Activated CD4-positive, CD25-positive, alpha-beta regulatory T cell treated with anti-CD3 and anti-CD28 coated beads, Interleukin-2, amount 50 U/mL, for 16 hours (primary cell): ENCODE measurements at regions not wholly inside any gene's neighbourhood (a gene's known extent, or its start where the extent isn't known, plus 50 kb on each side); places are given as distances from the start of the nearest gene placed in this dataset.

Source experiments
- DNase-seq: peaks from one replicate; pipeline ENCODE4 v3.0.0-alpha.2; 2020; ENCODE audit warnings: low read depth, low spot score

DNA sequence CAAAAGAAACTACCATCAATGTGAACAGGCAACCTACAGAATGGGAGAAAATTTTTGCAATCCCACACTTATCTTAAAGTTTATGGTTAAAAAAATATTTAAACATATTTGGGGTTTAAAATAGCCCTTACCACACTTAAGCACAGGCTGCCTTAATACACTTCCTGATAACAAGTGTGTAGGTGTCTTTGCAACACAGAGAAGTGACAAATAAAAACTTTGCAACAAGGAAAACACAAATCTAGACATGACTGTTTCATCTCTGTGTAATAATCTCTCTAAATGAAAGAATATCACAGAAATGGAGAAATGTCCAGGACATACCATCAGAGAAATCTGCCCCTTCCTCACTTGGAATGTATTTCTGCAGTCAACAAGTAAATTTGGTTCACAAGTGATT, 464.1 kb upstream of the ARHGEF26 start:
- DNase-seq, result no peak

DNA sequence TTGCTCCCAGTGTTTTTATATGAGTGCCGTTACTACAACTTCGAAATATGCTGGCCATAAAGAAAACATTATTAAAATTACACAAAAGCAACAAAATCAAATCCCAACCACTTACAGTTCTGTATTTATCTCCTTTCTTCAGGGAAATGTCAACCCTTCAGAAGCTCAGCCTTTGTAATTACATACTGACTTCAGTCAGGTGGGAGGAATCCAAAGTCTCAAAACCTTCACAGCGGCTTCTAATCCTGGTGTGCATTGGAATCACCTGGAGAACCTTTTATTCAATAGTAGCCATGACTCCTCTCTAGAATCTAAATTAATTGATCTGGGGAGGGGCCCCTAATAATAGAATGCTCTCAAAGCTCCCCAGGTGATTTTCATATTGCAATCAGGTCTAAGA, 463.7 kb upstream of the ARHGEF26 start:
- no peak for DNase-seq

DNA sequence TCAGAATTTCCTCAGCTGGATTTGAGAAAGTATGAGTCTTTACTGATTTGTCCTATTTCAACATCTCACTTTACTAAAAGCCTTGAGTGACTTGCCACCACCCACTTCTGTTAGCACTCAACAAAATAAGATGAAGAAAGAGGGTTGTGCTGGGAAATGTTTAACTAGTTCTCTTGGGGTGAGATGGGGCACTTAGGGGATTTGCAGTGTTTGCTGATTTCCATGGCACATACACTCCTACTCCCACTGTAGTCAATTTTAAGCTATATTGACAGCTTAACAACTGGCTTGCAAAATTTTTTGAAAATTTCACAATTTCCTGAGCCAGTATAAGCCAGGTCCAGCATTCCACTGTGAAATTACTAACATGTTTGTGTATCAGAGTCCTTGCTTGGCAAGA, 463.1 kb upstream of the ARHGEF26 start:
- DNase-seq, result no peak

DNA sequence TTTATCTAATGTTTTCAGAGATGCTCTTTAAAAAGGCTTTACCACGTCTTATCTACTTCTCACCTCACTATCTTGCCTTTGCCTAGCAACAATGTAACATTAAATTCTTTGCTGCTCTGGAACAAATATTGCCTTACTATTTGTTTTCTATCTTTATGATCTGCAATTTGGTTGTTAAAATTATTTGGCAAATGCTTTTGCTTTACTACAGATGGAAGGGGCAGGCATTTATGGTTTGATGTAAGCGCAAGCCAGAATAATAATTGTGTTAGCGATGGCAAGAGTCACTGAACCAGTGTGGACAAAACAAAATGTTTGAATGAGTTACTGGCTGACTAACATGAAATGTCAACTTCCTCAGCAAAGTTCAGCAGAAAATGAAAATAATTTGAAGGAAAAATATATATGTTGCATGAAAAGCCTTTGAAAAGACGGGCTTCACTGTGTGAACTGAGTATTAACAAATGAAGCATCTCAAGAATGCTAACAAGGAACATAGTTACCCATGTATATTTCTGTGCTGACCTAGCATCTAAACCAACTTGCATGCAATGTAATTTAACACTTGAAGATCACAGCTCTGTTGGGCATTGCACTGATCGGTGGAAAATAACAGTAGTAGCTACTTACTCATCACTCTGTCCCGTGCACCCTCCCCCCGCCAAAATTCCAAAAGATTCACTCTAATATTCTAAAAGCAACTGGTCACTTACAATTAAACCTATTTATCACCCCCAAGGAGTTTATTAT, 454.0 kb upstream of the ARHGEF26 start:
- no peak for DNase-seq

DNA sequence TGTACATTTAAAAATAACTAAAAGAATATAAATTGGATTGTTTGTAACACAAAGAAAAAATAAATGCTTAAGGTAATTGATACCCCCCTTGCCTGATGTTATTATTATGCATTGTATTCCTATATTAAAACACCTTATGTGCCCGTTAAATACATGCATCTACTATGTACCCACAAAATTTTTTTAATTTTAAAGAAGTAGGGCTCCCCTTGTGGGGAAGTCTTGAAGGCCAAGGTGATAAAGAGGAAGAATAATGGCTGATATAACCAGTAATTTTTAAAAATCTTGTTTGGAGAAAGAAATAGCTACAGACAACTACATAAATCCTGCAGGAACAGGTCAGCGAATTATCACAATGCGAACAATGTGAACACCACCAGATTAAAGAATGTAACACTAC, 451.7 kb upstream of the ARHGEF26 start:
- DNase-seq, result no peak

DNA sequence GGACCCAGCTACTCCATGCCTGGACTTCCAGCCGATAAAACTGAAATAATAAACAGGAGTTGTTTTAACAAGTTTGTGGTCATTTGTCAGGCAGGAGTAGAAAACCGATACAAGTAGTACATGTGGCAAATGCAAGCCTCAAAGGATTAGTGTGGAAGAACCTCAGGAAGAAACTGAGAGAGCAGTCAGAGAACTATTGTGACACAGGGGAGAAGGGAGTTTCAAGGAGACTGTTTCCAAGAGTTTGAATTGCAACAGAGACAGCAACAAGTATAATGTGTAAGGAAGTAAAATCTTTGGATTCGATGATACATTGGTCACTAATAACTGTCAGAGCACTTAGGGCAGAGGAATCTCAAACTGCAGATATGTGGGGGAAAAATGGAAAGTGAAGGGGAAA, 450.6 kb upstream of the ARHGEF26 start:
- no peak for DNase-seq

DNA sequence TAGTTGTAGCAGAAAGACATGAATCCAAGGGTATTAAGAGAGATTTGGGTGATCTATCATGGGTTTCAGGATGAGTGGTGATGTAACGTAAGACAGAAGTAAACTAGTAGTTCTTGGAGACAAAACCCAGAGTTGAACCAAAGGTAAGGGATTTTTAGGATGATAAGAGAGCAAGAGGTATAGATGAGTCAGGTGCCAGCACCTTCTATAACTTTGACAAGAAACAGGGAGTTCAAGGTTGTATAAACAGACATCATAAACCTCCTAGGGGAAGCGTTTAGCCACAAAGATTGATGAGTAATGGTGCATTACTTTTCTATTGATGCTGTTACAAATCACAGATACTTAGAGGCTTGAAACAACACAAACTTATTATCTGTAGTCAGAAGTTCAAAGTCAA, 447.3 kb upstream of the ARHGEF26 start:
- no peak for DNase-seq

DNA sequence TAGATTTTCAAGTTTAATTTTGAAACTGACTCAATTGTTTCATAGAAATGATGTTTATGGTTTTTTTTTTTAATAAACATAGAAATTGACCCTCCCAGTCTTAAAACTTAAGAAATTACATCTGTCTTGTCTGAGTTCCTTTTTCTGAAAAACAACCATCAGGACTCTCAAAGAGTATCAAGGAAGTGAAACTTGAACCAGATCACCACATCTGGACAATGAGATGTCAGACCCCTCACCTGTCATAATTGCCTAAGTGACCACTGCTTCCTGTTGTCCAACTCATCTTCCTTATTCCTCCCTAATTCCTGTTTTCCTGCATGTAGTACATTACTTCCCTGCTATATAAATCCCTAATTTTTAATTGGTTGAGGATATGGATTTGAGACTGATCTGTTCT, 441.5 kb upstream of the ARHGEF26 start:
- DNase-seq, result no peak

DNA sequence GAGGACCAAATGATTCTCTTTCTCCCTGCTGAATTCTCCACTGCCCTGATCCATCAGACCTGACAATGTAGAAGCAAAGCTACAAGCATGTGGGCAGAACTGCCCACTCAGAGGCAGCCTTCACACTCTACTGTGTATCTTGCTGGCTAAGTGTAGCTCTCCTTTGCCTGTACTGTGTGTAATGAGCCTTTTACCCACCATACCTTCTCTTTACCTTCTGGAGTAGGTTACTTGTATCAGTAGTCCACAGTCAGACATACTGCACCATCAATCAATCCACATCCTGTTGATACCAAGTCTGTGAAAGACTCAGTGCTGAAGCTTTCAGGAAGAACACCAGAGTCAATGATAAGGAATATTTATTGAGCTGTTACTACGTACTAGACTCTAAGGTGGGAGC, 440.7 kb upstream of the ARHGEF26 start:
- DNase-seq, result no peak

DNA sequence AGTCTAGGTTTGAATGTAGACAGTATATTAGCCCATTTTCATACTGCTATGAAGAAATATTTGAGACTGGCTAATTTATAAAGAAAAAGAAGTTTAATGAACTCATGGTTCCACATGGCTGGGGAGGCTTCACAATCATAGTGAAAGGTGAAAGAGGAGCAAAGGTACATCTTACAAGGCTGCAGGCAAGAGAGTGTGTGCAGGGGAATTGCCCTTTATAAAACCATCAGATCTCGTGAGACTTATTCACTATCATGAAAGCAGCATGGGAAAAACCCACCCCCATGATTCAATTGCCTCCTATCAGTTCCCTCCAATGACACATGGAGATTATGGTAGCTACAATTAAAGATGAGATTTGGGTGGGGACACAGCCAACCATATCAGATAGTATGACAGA, 440.1 kb upstream of the ARHGEF26 start:
- no peak for DNase-seq

DNA sequence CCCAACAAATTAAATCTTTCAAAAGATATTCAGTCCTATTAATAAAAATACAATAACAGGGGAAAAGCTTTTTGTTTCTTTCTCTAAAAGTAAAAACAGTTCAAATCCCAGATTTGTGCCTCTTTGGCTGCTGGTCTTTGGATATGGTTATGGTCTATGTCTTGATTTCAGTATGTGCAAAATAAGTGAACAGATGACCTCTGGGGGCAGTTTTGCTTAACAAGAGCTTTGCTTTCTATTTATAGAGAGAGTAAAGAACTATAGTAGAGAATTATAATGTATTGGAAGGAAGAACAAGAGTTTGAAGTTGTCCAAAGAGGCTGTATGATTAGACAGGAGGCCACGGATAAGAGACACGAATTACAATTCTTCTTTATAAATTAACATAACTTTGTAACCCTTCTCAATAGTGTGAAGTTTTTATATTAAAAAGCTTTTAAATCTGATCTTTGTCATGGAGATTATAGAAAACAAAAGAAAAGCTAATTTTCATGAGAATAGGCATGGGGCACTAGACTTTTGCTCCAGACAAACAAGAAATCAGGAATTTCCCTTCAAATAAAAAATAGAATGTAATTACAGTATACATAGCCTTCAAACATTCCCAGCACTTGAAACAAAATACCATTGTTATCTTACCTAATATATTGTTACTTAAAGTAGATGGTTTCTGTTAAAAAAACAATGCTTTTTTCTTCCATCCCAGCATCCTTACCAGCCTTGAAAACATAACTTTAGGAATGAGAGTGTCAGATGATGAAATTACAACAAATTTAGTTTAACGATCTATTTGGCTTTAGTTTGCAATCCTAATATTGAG, 432.7 kb upstream of the ARHGEF26 start:
- no peak for DNase-seq

DNA sequence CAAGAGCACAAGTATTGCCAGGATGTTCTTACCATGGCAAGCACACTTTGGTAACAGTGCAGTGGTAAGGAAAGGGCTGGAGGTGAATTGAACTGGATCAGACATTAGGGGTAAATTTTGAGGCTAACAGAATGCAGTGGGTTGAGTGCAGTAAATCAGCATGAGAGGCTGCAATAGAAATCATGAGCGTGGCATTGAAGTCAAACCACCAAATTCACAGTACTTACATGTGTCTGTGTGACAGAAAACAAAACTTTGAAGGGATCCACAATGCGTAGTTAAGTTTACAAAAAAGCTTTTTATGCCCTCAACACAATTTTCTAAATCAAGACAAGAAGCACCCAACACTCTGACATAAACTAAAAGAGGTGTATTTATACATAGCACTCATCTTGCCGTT, 428.0 kb upstream of the ARHGEF26 start:
- DNase-seq, result no peak

DNA sequence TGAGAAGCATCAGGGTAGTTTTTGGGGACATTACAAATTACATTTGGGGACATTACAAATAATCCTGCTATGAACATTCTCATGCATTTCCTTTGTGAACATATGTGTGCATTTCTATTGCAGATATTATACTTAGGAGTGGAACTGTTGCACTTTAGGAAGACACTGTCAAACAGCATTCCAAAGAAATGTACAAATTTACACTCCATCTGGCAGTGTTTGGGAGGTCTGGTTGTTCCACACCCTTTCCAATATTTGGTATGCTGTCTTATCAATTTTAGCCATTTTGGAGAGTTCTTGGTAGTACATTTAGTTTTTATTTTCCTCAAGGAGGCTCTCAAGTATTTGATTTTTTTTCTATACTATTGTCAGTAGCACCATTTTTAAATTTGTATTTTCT, 419.1 kb upstream of the ARHGEF26 start:
- DNase-seq, result no peak

DNA sequence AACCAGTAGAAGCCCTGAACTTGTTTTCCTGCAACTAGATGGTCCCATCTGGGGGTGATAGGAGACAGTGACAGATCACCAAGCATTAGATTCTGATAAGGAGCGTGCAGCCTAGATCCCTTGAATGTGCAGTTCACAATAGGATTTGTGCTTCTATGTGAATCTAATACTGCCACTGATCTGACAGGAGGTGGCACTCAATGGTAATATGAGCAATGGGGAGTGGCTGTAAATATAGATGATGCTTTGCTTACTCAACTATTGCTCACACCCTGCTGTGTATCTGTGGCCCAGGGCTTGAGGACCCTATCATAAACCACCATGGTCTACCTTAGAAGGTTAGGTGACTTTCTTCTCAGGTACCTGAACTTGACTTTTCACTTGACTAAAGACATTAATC, 417.1 kb upstream of the ARHGEF26 start:
- no peak for DNase-seq

DNA sequence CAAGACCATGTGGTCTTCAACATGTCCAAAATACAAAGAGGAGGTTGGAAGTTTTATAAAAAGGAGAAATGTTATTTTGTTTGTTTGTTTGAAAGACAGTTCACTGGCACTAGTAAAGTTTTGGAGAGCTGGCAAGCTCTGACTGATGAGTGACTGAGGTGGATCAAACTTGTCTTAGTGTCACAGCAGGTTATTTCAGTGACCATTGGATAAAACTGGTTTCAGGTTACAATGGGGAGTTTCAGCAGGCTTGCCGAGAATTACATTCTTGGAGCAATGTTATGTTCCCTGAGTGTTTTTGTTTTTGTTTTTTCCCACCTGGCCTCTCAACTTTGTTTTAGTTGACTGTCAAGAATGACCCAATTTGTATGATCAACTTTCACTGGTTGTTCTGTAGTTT, 414.5 kb upstream of the ARHGEF26 start:
- DNase-seq, result no peak

DNA sequence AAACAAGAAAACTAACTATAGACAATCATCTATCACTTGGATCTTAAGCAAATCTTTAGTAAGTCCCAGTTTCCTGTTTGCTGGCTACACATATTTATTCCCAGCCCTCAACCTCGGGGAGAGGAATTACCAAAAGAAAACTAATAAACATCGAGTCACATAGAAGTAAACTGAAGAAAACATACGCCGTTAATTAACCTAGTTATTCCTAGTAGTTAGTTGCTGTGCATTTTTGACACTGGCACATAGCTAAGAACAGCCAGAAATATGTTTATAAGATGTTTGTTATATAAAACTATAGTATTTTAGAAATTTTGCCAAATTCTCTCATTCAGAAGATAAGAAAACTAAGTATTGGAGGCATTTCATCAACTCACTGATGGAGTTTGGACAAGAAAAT, 407.2 kb upstream of the ARHGEF26 start:
- DNase-seq, result no peak

DNA sequence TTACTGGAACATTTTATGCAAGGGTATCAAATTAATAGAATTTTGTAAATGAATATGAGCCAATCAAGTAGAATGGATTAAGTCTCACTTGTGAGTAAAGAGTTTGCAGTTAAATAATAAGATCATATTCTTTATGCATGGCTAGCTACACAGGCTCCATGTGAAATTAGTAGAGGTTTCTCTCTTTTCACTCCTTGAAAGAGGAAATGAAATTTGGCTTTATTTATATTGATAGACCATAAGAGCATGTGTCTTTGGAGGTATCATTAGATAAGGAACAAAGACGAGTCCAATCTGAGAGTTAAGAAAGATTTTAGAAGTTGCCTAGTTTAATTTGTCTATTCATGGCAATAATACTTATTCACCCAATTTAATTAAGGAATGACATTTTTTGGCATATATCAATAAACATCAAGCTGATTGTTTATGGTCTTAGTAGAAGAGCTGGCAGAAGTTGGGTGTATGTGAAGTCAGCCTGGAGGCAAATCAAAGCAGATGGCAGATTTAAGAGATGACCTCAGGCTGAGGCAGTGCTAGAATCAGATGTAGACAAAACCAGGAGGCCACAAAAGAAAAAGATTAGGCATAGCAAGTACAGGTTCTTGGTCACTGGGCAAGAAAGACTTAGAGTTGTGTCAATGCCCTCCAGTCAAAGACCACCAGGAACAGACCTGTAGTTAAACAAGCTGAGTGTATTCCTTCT, 406.5 kb upstream of the ARHGEF26 start:
- DNase-seq, result no peak

DNA sequence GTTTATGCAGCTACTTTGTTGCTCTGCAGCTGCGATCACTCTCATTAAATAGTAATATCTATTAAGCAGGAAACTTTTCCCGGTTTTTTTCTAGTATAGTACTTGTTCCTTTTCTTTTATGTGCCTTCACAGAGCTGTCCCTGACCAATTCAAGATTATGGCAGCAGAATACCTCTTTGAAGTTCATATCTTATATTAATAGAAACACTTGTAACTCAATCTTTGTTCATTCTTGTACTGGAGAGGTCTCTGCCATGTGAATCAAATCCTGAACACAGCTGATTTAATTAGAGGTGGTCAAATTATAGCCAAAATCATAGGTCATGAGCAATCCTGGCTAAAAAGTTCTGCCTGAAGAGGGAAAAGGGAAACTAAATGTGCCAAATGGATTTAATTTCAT, 399.0 kb upstream of the ARHGEF26 start:
- DNase-seq, result no peak

DNA sequence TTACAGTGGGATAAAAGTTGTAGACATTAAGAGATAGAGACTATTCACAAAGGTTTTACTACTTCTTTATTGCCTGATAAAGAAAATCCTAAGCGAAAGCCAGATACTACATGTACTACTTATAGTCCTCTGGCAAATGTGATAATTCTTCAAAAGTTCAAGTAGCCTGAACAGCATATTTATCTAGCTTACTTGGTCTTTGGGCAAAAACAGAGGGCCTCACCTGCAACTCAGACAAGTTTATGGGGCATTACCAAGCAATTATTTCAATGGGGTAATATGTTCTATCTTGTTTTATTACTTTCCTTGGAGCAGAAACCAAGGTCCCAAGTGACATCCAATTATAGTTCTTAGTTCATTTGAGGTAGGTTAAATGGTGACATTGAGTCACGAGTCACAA, 390.1 kb upstream of the ARHGEF26 start:
- no peak for DNase-seq

DNA sequence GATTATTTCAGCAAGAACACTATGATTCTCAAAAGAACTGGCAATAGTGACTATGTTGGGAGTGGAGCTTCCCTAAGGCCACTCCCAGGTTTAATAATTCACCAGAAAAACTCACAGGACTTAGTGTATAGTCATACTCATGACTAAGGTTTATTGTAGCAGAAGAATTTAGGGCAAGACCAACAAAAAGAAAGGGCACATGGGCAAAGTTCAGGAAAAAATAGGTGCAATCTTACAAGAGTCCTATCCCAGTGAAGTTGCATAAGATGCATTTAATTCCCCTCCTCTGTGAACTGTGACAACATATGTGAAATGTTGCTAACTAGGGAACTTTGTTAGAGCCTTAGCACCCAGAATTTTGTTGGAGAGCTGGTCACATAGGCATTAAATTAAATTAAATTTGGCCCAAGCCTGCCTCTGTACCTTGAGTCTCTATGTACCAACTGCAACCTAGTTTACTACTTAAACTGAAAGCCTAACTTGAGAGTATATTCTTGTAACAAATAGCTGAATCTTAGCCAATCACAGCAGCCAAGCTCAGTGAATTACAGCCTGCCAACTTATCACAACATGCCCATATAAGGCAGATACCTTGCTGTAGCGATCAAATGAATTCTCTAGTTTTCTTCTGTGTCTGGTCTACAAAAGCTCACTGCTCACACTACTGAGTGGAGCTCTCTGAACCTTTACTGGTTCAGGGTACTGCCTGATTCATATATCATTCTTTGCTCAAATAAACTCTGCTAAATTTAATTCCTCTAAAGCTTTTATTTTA, 386.2 kb upstream of the ARHGEF26 start:
- no peak for DNase-seq

DNA sequence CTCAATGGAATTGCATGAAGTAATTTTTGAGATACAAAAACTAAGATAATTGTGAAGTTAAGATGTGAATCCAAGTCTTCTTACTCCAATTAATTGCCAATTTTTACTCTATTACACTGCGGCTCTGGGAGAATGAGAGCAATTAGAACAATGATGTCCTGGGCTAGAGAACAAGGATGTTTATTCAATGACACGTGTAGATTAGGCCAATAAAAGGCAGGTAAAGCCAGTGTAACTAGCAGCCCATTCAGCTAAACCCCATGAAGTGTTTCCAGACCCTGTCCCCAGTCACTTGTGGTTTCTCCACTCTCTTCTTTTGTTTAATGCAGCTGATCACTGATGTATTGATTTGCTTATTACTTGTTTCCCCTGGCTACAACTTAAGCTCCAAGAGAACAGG, 381.1 kb upstream of the ARHGEF26 start:
- DNase-seq, result no peak

DNA sequence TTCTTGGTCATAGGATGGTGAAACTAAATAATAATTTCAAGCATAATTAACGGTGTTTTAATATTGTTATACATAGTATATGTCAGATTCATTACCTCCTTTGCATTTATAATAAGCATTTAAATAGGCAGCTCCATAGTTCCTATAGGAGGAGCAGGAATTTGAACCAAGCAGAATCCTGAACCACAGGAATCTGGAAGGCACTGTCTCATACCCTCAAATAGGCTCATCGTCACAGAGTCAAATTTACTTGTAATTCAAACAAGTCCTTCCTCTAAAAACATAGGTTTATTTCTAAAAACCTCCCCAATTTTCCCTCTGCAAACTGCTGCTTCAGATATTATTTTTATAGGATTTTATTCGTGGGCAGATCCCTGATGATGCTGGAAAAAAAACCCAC, 376.3 kb upstream of the ARHGEF26 start:
- no peak for DNase-seq
